HCEC 1CT (cell line): ENCODE measurements at regions not wholly inside any gene's neighbourhood (a gene's known extent, or its start where the extent isn't known, plus 50 kb on each side); places are given as distances from the start of the nearest gene placed in this dataset.

Experiments used
- DNase-seq: peaks from one replicate; pipeline ENCODE4 v3.0.0-alpha.2; 2017

- no peak for DNase-seq
Observed at GRCh38 chr5:168048486-168048885, 243.0 kb upstream of the WWC1 start.

GRCh38 chr5:168052686-168053085 lies 238.8 kb upstream of the WWC1 start:
- no peak for DNase-seq

- DNase-seq, result no peak
Observed at GRCh38 chr5:168054091-168054490, 237.4 kb upstream of the WWC1 start.

GRCh38 chr5:168055141-168055683 lies 236.2 kb upstream of the WWC1 start:
- no peak for DNase-seq

DNA sequence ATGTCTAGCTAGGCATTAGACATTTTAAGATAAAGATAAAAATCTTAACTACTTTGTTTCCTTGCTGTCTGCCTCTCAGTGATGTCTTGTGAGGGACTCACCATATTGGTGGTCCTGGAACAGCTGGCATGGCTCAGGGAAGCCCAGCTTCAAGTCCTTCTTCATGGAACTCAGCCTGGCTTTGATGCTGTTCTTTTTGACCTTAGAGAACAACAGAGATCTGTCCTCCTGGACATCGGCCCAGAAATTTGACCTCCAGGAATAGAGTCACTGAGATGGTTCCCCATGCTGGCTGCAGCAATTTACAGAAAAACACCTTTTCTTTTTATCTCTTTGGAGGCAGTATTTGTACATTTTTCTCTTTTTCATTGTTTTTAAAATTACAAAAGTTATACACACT lies 235.5 kb upstream of the WWC1 start:
- no peak for DNase-seq

DNA sequence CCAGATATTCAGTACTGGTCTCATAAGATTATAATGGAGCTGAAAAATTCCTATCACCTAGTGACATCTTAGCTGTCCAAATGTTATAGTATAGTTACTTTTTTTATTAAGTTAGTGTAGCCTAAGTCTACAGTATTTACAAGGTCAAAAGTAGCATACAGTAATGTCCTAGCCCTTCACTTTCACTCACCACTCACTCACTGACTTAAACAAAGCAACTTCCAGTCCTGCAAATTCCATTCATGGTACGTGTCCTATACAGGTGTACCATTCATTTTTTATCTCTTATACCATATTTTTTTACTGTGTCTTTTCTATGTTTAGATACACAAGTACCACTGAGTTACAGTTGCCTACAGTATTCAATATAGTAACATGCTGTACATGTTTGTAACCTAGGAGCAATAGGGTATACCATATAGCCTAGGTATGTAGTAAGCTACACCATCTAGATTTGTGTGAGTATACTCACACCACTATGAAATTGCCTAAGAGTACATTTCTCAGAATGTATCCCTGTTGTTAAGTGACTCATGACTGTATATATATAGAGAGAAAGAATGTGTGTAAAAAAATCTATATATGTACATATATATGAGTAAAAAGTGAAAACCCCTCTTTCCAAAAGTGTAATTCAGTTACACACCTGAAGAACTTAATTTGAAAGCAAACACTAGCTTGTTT lies 234.8 kb upstream of the WWC1 start:
- no peak for DNase-seq

DNA sequence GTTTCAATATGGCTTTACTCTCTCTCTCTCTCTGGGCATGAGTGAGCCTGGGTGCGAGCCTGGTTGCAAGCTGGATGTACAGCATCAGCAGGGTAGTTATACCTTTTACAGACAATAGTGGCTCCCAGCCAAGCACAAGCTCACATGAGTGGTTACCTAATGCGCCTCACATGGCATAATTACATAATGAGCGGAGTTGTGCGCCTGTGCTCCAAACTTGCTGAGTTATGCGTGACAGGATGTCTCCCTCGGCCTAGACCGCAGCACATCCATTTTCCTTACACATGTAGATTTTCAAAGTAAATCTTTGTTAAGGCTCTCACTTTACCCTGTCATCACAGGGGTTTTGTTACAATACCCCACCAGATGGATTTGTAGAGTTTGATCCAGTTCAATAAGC lies 233.5 kb upstream of the WWC1 start:
- DNase-seq, result no peak

- no peak for DNase-seq
Observed at GRCh38 chr5:168059131-168059530, 232.3 kb upstream of the WWC1 start.

DNA sequence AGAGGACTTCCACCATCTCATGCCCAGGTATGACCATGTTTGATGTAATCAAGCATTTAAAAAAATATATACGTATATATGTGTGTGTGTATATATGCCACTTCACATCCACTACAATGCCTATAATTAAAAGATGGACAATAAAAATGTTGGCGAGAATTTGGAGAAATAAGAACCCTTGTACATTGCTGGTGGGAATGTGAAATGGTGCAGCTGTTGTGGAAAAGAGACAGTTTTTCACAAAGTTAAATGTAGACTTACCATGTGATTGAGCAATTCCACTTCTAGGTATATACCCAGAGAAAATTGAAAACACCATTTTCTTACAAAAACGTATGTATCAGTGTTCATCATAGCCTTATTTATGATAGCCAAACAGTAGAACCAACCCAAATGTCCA lies 229.2 kb upstream of the WWC1 start:
- no peak for DNase-seq

DNA sequence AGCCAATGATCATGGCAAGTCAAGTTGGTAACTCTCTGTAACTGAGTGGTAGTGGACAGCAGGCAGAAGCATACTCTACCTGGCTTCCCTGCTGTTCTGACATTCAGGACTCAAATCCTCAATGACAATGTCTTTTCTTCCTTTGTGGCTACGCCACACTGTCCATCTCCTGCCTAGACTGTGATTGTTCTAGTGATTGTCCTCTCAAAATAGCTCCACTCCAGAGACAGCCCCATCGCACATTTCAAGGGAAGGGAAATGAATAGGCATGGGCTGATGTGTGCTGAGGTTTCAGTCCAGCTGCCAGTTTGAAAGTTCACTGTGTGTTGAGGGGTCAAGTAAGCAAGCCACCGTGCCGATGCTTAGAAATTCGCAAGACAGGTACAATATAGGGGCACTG lies 227.0 kb upstream of the WWC1 start:
- DNase-seq, result no peak

DNA sequence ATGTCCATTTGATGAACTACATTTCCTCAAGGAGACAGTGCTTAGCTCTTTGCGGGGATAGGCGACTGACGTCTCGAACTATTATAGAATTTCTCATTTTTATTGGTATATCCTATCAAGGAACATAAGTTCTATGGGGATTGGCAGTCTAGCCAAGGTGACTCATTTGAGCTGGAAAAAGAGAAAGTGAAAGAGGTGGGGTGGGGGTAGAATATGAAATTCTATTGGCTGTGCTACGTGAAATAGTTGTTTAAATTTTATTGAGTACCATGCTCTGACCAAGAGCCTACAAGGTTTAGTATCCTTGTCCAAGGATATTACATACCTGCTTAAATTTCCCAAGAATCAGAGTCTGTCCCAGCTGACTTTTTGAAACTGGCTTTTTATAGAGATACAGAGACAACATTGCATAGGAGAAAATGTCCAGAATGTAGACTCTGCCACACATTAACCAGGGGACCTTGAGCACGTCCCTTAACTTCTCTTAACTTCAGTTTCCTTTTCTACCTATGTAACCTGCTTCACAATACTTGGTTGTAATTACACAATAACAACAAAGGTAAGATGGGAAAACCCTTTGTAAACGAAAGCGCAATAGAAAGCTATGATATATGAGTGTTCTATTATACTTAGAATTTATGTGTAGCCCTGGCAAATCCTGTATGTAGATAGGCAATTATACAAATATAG lies 226.4 kb upstream of the WWC1 start:
- DNase-seq, result no peak

- DNase-seq, result no peak
Observed at GRCh38 chr5:168066536-168067208, 224.8 kb upstream of the WWC1 start.

DNA sequence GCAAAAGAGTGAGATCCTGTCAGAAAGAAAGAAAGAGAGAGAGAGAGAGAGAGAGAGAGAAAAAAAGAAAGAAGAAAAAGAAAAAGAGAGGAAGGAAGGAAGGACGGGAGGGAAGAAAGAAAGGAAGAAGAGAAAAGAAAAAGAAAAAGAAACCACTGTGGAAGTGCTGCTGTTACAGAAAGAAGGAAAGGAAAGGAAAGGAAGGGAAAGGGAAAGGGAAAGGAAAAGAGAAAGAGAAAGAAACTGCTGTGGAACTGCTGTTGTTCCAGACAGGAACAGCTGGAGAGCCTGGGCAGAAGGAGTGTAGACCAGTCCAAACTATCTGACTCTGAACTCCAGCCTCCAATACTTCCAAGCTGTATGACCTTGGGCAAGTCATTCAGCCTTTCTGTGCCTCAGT lies 220.7 kb upstream of the WWC1 start:
- no peak for DNase-seq

GRCh38 chr5:168072665-168073064 lies 218.8 kb upstream of the WWC1 start:
- no peak for DNase-seq

DNA sequence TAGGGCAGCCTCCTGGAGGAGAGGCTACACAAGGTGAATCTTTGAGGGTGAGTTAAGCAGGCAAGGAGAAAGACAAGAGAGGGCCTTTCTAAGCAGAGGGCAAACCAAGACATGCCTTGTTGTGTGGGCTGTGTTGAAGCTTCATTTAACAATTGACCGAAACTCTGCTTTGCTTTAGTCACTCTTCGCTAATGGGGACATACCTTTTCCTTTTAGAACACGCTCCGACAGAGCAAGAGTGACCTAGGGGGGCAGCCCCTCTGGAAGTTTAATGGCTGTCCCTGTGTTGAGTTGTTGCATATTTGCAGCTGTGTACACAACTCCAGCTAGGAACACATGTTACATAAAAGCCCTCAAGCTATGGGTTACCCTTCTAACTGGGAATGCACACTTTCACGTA lies 218.1 kb upstream of the WWC1 start:
- no peak for DNase-seq

DNA sequence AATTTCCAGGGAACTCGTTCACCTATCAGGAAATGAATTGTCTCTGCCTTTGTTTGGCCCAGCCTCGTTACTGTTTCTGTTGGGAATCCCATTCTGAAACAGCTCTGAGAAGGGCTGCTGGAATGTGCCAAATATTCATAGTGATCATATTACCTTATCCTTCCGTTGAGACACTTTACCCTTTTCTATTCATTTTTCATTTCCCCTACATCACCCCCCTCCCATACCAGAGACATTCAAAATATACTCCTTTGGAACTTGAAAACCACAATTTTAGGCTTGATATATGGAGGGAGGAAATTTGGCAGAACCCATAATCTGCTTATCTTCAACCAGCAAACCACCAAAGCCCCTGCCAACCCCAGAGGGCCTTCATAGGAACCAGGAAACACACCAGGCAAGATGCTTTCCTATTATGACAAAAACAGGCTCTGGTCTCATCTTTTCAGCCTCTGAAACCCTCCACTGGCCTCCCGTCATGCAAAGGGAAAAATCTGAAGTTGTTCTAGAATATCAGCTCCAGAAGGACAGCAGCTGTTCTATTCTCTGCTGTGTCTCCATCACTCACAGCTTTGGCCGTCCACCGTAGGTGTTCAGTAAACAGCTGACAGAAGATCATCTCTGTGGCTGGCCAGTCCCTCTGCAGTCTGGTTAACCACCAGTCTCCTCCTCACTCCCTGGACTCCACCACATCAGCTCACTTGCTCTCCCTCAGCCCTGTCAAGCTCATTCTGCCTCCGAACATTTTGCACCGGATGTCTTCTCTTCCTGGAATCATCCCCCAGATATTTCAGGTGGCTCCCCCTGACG lies 217.2 kb upstream of the WWC1 start:
- no peak for DNase-seq

DNA sequence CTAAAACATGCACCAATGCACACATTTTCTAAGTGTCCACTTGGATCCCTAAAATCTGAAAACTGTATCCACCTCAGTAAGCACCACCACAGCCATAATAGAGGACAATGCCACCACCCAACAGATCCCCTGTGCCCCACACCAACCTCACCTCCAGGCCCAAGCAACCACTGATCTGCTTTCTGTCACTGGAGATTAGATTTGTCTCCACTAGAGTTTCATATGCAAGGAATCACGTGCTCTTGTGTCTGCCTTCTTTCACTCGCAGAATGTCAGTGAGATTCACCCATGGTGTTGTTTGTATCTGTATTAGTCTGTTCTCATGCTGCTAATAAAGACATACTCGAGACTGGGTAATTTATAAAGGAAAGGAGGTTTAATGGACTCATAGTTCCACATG lies 216.1 kb upstream of the WWC1 start:
- no peak for DNase-seq

GRCh38 chr5:168076561-168076991 lies 214.9 kb upstream of the WWC1 start:
- peak; percentile 7 for DNase-seq

DNA sequence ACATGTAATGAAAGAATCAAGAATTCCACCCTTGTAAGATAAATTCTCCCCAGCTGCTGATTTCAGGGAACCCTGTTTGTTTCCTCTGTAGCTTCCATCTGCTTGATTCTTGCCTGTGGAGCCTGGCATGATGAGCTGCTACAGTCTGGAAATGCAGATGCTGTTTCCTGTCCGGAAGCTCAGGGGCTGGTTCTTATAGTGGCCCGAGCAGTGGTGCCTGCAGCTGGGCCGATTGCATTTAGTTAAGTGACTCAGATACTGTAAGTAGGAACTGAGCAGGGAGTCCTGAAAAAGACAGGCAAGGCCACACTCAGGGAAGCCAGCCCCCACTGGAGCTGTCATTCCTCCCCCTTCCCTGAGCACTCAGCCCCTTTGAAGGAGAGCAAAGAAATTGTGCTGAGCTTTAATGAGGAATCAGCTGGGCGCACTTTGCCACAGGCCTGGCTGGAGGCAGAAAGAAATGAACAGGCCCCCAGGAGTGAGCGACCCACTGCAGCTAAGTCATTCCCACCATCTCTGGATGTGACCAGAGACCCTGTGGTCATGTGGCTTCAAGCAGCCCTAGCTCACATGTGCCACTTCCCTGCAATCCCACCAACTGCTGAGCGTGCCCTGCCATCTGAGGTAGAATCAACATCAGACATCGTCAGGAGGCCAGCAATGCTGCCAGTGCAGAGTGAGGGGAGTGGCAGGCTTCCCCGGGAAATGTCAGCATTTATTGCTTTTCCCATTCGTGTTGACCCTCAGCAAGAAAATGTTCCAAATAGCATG lies 206.0 kb upstream of the WWC1 start:
- DNase-seq, result no peak

GRCh38 chr5:168086104-168086610 lies 205.3 kb upstream of the WWC1 start:
- no peak for DNase-seq

DNA sequence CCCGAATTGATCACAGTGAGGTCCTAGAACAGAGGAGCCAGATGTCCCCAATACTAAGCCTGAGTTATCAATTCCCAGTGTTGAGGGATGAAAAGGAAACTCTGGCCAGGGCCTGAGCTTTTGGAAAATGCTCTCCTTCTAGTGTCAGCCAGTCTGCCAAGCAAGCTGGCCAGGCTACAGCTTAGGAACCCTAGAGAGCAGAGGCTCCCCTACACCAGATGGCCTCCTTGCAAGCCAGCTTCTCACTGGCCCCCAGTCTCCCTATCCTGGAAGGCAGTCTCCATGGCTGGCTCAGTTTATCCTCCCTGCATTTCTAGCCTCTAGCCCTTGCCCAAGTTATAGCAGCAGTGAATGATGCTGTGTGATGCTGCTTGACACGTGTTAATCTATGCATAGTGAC lies 204.7 kb upstream of the WWC1 start:
- no peak for DNase-seq
